ENCODE measurements at regions not wholly inside any gene's neighbourhood (a gene's known extent, or its start where the extent isn't known, plus 50 kb on each side); places are given as distances from the start of the nearest gene placed in this dataset.

DNA sequence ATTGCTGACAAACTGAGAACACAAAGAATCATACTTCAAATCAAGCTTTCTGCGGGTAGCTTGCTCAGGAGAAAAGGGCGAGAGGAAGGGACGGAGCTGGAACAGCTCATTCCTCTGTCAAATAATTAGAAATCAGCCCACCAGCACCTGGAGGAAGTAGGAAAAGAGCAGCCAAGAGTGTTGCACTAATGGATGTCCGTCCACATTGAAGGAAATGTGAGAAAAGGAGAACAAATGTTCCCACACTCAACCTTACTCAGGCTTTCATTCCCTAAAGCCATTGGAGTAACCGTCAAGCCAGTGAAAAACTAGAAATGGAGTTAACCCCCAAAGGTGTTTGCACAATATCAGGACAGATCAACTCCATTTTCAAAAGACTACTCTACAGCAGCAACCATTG lies 233.0 kb upstream of the PRKD1 start:
- Mint-ChIP-seq H3K4me3 (ENCODE audit: unreplicated experiment) (no peak overlapping the region), H3K36me3 (ENCODE audit: insufficient read depth, unreplicated experiment) (no peaks in the 10 kb centered on the region), H3K27me3 (ENCODE audit: insufficient read depth, unreplicated experiment) (no peaks in the 10 kb centered on the region), H3K9me3 (ENCODE audit: unreplicated experiment) (no peaks in the 10 kb centered on the region), H3K4me1 (ENCODE audit: insufficient read depth, unreplicated experiment) (no peaks in the 10 kb centered on the region), H3K27ac (ENCODE audit: low read depth, unreplicated experiment) (no peak overlapping the region)
- ChIA-PET CTCF (interaction anchor here (0.7 kb wide), 1 partner anchor 110 kb away, joined by 3 read pairs; no protein-coding TSS in a partner anchor), POLR2A (no interaction called here)
- intact Hi-C loops (cut with micrococcal nuclease): no loop called here
- no peak for DNase-seq (ENCODE audit: unreplicated experiment)
- TF ChIP-seq, protein P1, sequence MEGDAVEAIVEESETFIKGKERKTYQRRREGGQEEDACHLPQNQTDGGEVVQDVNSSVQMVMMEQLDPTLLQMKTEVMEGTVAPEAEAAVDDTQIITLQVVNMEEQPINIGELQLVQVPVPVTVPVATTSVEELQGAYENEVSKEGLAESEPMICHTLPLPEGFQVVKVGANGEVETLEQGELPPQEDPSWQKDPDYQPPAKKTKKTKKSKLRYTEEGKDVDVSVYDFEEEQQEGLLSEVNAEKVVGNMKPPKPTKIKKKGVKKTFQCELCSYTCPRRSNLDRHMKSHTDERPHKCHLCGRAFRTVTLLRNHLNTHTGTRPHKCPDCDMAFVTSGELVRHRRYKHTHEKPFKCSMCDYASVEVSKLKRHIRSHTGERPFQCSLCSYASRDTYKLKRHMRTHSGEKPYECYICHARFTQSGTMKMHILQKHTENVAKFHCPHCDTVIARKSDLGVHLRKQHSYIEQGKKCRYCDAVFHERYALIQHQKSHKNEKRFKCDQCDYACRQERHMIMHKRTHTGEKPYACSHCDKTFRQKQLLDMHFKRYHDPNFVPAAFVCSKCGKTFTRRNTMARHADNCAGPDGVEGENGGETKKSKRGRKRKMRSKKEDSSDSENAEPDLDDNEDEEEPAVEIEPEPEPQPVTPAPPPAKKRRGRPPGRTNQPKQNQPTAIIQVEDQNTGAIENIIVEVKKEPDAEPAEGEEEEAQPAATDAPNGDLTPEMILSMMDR (IDR thresholded peaks at IDR 0.05; ENCODE audit: unreplicated experiment): no peak
- no TSS peak for BruUV-seq (replicated peaks)

DNA sequence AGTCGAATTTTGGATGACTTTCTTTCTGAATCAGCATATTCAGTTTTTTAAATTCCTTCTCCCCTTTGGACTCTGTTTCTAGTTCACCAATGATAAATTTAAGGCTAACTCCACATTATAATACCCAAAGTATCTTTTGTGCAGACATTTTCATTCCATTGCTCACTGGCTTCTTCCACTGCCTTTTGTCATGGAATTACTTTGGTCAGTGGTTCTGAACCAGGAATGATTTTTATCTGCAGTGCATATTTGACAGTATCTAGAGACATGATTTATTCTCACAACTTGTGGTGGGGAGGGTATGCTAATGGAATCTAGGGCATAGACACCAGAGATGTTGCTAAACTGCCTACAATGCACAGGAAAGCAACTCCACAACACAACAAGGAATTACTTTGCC lies 234.4 kb upstream of the PRKD1 start:
- Mint-ChIP-seq H3K27ac (ENCODE audit: low read depth, unreplicated experiment) (no peak overlapping the region), H3K27me3 (ENCODE audit: insufficient read depth, unreplicated experiment) (no peaks in the 10 kb centered on the region), H3K36me3 (ENCODE audit: insufficient read depth, unreplicated experiment) (no peaks in the 10 kb centered on the region), H3K9me3 (ENCODE audit: unreplicated experiment) (no peaks in the 10 kb centered on the region), H3K4me3 (ENCODE audit: unreplicated experiment) (no peak overlapping the region), H3K4me1 (ENCODE audit: insufficient read depth, unreplicated experiment) (no peaks in the 10 kb centered on the region)
- TF ChIP-seq, protein P1 (IDR thresholded peaks at IDR 0.05; ENCODE audit: unreplicated experiment): no peak
- no peak for DNase-seq (ENCODE audit: unreplicated experiment)
- no TSS peak for BruUV-seq (replicated peaks)
- ChIA-PET POLR2A (no interaction called here), CTCF (interaction anchor here (1.0 kb wide), 1 partner anchor 11 kb away, joined by 3 read pairs; no protein-coding TSS in a partner anchor)
- intact Hi-C loops (cut with micrococcal nuclease): no loop called here

DNA sequence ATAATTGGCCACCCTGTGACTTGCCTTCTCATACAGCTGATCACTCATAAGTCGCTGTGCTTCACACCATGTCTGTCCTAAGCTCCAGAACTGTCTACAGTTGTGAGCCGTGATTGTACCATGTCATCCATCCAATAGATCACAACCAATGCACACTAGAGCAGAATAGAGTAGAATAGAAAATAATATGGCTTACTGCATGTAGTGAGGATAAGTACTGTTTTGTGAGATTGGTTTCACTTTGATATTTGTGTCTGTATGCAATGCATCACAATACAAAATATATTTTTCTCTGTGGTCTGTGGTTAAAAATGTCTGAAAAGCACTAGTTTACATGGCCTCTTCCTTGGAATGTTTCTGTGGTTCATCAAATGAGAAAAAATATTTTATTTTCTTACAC lies 237.6 kb upstream of the PRKD1 start:
- no peaks in the 10 kb centered on the region for H3K4me1 Mint-ChIP-seq (ENCODE audit: insufficient read depth, unreplicated experiment)
- intact Hi-C loops (cut with micrococcal nuclease): no loop called here
- no peak overlapping the region for H3K4me3 Mint-ChIP-seq (ENCODE audit: unreplicated experiment)
- no peaks in the 10 kb centered on the region for H3K36me3 Mint-ChIP-seq (ENCODE audit: insufficient read depth, unreplicated experiment)
- TF ChIP-seq, protein P1 (IDR thresholded peaks at IDR 0.05; ENCODE audit: unreplicated experiment): no peak
- CTCF ChIA-PET: no interaction called here
- no peaks in the 10 kb centered on the region for H3K27me3 Mint-ChIP-seq (ENCODE audit: insufficient read depth, unreplicated experiment)
- POLR2A ChIA-PET: no interaction called here
- no peak for DNase-seq (ENCODE audit: unreplicated experiment)
- BruUV-seq (replicated peaks): no TSS peak
- H3K9me3 Mint-ChIP-seq (ENCODE audit: unreplicated experiment): peaks cover 9% of the 10 kb centered on the region
- H3K27ac Mint-ChIP-seq (ENCODE audit: low read depth, unreplicated experiment): no peak overlapping the region

DNA sequence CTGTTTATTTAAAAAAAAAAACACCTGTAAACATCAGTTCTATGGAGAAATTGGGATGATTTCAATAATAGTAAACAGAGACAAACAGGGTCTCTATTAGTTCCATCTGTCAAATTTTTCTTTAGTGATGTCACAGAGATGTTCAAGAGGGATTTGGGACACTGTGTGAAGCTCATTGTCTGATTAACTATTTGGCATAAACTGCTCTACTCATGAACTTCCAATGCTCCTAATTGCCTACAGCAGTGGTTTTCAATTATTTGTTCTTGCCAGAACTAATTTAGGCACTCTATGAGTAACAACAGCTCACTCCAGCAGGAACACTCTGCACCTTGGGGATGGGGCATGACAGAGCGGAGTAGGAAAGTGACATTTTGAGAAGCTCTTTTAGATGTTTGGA lies 250.1 kb upstream of the PRKD1 start:
- no peak for DNase-seq (ENCODE audit: unreplicated experiment)
- Mint-ChIP-seq H3K36me3 (ENCODE audit: insufficient read depth, unreplicated experiment) (no peaks in the 10 kb centered on the region), H3K27me3 (ENCODE audit: insufficient read depth, unreplicated experiment) (peaks cover 1% of the 10 kb centered on the region), H3K4me3 (ENCODE audit: unreplicated experiment) (no peak overlapping the region), H3K27ac (ENCODE audit: low read depth, unreplicated experiment) (no peak overlapping the region), H3K4me1 (ENCODE audit: insufficient read depth, unreplicated experiment) (no peaks in the 10 kb centered on the region), H3K9me3 (ENCODE audit: unreplicated experiment) (no peaks in the 10 kb centered on the region)
- intact Hi-C loops (cut with micrococcal nuclease): no loop called here
- TF ChIP-seq, protein P1 (IDR thresholded peaks at IDR 0.05; ENCODE audit: unreplicated experiment): no peak
- ChIA-PET POLR2A (no interaction called here), CTCF (interaction anchor here (0.7 to 1.0 kb wide), 2 partner anchors 93 to 1426 kb away, joined by 3 to 4 read pairs; no protein-coding TSS in a partner anchor)
- BruUV-seq (replicated peaks): no TSS peak
